Lower leg skin (tissue), 3 donors: ENCODE measurements at regions not wholly inside any gene's neighbourhood (a gene's known extent, or its start where the extent isn't known, plus 50 kb on each side); places are given as distances from the start of the nearest gene placed in this dataset.

Source experiments
- CTCF ChIP-seq, 3 donors: fragments of 450-650 bp; IDR thresholded peaks; one replicate each; pipeline ENCODE4 v1.5.1; 2016; ENCODE audit warnings: antibody characterized with exemption in 3 of 3, mild to moderate bottlenecking in 3 of 3, moderate library complexity in 2 of 3
- POLR2A ChIP-seq, 2 donors: fragments of 450-650 bp; IDR thresholded peaks; one replicate each; pipeline ENCODE4 v1.6.1; 2016 to 2017; ENCODE audit warnings: antibody characterized with exemption in 2 of 2, mild to moderate bottlenecking in 1 of 2, moderate library complexity in 1 of 2

GRCh38 chr20:22307409-22307808 is 277.0 kb downstream of the FOXA2 start:
- TF ChIP-seq CTCF (IDR thresholded peaks at IDR 0.05) (no peak), POLR2A (IDR thresholded peaks at IDR 0.05) (no peak)
